GM18519 (cell line): ENCODE measurements at regions not wholly inside any gene's neighbourhood (a gene's known extent, or its start where the extent isn't known, plus 50 kb on each side); places are given as distances from the start of the nearest gene placed in this dataset.

Source experiments
- ATAC-seq: cut with Tn5 transposase; IDR thresholded peaks from one replicate; pipeline ENCODE4 v1.9.1; 2021; ENCODE audit warnings: mild to moderate bottlenecking, moderate library complexity; ENCODE audit not compliant: unreplicated experiment, low FRiP score

- no peak for ATAC-seq
Observed at GRCh38 chr3:176578316-176578715, 619.0 kb downstream of the TBL1XR1 start.

GRCh38 chr3:176577447-176577846 is 619.8 kb downstream of the TBL1XR1 start:
- no peak for ATAC-seq

GRCh38 chr3:176574786-176575185 is 622.5 kb downstream of the TBL1XR1 start:
- no peak for ATAC-seq

- no peak for ATAC-seq
Observed at GRCh38 chr3:176571926-176572325, 625.4 kb downstream of the TBL1XR1 start.

GRCh38 chr3:176570992-176571391 is 626.3 kb downstream of the TBL1XR1 start:
- no peak for ATAC-seq

- no peak for ATAC-seq
Observed at GRCh38 chr3:176568189-176568588, 629.1 kb downstream of the TBL1XR1 start.

GRCh38 chr3:176566757-176567156 is 630.5 kb downstream of the TBL1XR1 start:
- ATAC-seq, result no peak

- ATAC-seq, result no peak
Observed at GRCh38 chr3:176562331-176562730, 635.0 kb downstream of the TBL1XR1 start.

- no peak for ATAC-seq
Observed at GRCh38 chr3:176561826-176562225, 635.5 kb downstream of the TBL1XR1 start.

- ATAC-seq, result no peak
Observed at GRCh38 chr3:176554791-176555654, 642.3 kb downstream of the TBL1XR1 start.

GRCh38 chr3:176554264-176554663 is 643.0 kb downstream of the TBL1XR1 start:
- ATAC-seq, result no peak

- ATAC-seq, result no peak
Observed at GRCh38 chr3:176526942-176527341, 670.3 kb downstream of the TBL1XR1 start.

GRCh38 chr3:176526225-176526624 is 671.1 kb downstream of the TBL1XR1 start:
- no peak for ATAC-seq

GRCh38 chr3:176523114-176523513 is 674.2 kb downstream of the TBL1XR1 start:
- no peak for ATAC-seq

GRCh38 chr3:176522436-176522835 is 674.8 kb downstream of the TBL1XR1 start:
- no peak for ATAC-seq

- ATAC-seq, result no peak
Observed at GRCh38 chr3:176521531-176522175, 675.6 kb downstream of the TBL1XR1 start.

GRCh38 chr3:176514297-176514696 is 683.0 kb downstream of the TBL1XR1 start:
- no peak for ATAC-seq

GRCh38 chr3:176513604-176514003 is 683.7 kb downstream of the TBL1XR1 start:
- ATAC-seq, result no peak

GRCh38 chr3:176512037-176512436 is 685.2 kb downstream of the TBL1XR1 start:
- no peak for ATAC-seq

- no peak for ATAC-seq
Observed at GRCh38 chr3:176510097-176510496, 687.2 kb downstream of the TBL1XR1 start.

GRCh38 chr3:176505878-176506621 is 691.2 kb downstream of the TBL1XR1 start:
- ATAC-seq, result no peak
